ENCODE measurements at regions not wholly inside any gene's neighbourhood (a gene's known extent, or its start where the extent isn't known, plus 50 kb on each side); places are given as distances from the start of the nearest gene placed in this dataset.

DNA sequence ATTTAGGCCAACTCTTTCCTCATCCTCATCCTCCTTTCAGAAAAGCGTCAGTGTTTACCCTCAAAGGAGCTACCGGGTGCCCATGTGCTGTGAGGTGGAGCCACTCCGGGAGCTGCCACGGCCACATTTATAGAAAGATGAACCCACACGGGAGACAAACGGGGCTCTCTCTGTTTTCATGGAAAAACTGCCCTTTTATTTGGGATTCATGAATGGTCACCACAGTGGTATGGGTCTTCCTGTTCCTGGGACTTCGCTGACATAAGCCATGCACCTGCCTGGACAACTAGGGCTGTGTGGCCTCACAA, 224.2 kb downstream of the ZIC5 start:
- Mint-ChIP-seq H3K27me3 (ENCODE audit: low read depth in 3 of 3) (peaks cover 0 to 2% (median 0%) of the 10 kb centered on the region in 3 donors), H3K4me1 (peaks cover 3% of the 10 kb centered on the region), H3K27ac (no peak overlapping the region), H3K9me3 (peaks cover 0 to 3% (median 0%) of the 10 kb centered on the region in 7 donors), H3K4me3 (no peak overlapping the region), H3K36me3 (no peaks in the 10 kb centered on the region)
- Histone ChIP-seq H3K4me3 (replicated peaks in 1 of 3; ENCODE audit: low read depth in 2 of 3, low read length in 3 of 3) (no peak overlapping the region), H3K4me2 (replicated peaks; ENCODE audit: extremely low read depth, low read length, poor library complexity, severe bottlenecking) (no peak overlapping the region), H3K27ac (ENCODE audit: low read depth in 1 of 2, low read length in 2 of 2) (no peak overlapping the region), H3K27me3 (ENCODE audit: control insufficient read depth in 2 of 2, insufficient read depth in 2 of 2, low read length in 2 of 2) (no peaks in the 10 kb centered on the region), H2AFZ (ENCODE audit: insufficient read depth, low read depth, low read length, poor library complexity, severe bottlenecking) (no peak overlapping the region), H4K20me1 (ENCODE audit: insufficient read depth, low read length) (no peaks in the 10 kb centered on the region), H3K9ac (ENCODE audit: insufficient read depth, low read length, poor library complexity, severe bottlenecking) (no peak overlapping the region), H3K79me2 (ENCODE audit: insufficient read depth, low read length) (no peaks in the 10 kb centered on the region), H3K9me3 (replicated peaks in 1 of 2; ENCODE audit: control insufficient read depth in 1 of 2, insufficient read depth in 1 of 2, low read length in 2 of 2) (no peaks in the 10 kb centered on the region), H3K36me3 (replicated peaks in 1 of 2; ENCODE audit: control insufficient read depth in 1 of 2, insufficient read depth in 2 of 2, low read length in 2 of 2) (no peaks in the 10 kb centered on the region), H3K4me1 (ENCODE audit: control insufficient read depth in 1 of 2, insufficient read depth in 2 of 2, low read length in 2 of 2) (no peaks in the 10 kb centered on the region)
- WGBS (ENCODE audit: insufficient coverage) = 96% methylated on average over 7 of the region's 7 CpGs
- TF ChIP-seq, protein P1, sequence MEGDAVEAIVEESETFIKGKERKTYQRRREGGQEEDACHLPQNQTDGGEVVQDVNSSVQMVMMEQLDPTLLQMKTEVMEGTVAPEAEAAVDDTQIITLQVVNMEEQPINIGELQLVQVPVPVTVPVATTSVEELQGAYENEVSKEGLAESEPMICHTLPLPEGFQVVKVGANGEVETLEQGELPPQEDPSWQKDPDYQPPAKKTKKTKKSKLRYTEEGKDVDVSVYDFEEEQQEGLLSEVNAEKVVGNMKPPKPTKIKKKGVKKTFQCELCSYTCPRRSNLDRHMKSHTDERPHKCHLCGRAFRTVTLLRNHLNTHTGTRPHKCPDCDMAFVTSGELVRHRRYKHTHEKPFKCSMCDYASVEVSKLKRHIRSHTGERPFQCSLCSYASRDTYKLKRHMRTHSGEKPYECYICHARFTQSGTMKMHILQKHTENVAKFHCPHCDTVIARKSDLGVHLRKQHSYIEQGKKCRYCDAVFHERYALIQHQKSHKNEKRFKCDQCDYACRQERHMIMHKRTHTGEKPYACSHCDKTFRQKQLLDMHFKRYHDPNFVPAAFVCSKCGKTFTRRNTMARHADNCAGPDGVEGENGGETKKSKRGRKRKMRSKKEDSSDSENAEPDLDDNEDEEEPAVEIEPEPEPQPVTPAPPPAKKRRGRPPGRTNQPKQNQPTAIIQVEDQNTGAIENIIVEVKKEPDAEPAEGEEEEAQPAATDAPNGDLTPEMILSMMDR (IDR thresholded peaks at IDR 0.05) = no peak
- intact Hi-C loops (cut with micrococcal nuclease) = no loop called here
- no peak for DNase-seq

DNA sequence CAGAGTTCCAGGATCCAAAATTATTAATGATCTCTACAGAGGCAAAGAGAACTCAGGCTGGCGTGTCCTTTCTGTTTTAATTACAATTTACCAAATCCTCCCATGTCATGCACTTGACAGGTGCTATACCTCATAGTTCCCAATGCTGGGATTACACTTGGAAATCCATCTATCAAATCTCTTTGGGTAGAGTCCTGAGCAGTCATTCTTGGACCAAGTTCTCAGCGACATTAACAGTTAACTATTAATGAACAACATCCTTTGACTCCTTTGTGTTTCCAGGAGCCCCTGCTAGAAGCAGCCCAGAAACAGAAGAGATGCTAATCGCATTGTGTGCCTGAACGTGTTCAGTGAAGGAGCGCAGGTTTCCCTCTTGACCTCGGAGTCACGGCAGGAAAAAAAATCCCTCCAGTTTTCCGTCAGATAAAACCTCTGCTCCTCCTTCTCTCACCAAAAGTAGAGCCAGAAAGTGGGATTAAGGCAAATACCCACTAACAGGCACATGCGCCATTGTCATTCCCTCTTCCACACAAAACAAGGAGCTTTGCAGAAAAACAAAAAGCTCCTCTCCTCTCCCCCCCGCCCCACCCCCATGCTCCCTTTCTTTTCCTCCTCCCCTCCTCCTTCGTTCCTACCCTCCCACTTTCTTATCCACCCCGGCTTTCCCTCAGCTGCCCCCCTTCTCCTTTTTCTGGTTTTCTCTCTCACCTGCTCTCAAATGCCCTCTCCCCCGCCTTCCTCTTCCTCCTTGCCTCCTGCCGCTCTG, 224.7 kb downstream of the ZIC5 start:
- H3K4me3 ChIP-seq (replicated peaks in 1 of 3; ENCODE audit: low read depth in 2 of 3, low read length in 3 of 3) = no peak overlapping the region
- no peak overlapping the region for H3K4me2 ChIP-seq (replicated peaks; ENCODE audit: extremely low read depth, low read length, poor library complexity, severe bottlenecking)
- no peaks in the 10 kb centered on the region for H3K4me1 ChIP-seq (ENCODE audit: control insufficient read depth in 1 of 2, insufficient read depth in 2 of 2, low read length in 2 of 2)
- no peaks in the 10 kb centered on the region for H3K36me3 Mint-ChIP-seq
- no peaks in the 10 kb centered on the region for H3K36me3 ChIP-seq (replicated peaks in 1 of 2; ENCODE audit: control insufficient read depth in 1 of 2, insufficient read depth in 2 of 2, low read length in 2 of 2)
- H3K27ac Mint-ChIP-seq = no peak overlapping the region
- no peak for DNase-seq
- no peak overlapping the region for H3K27ac ChIP-seq (ENCODE audit: low read depth in 1 of 2, low read length in 2 of 2)
- H3K79me2 ChIP-seq (ENCODE audit: insufficient read depth, low read length) = no peaks in the 10 kb centered on the region
- intact Hi-C loops (cut with micrococcal nuclease) = no loop called here
- no peak overlapping the region for H3K9ac ChIP-seq (ENCODE audit: insufficient read depth, low read length, poor library complexity, severe bottlenecking)
- peaks cover 0 to 3% (median 0%) of the 10 kb centered on the region in 7 donors for H3K9me3 Mint-ChIP-seq
- no peak overlapping the region for H3K4me3 Mint-ChIP-seq
- H2AFZ ChIP-seq (ENCODE audit: insufficient read depth, low read depth, low read length, poor library complexity, severe bottlenecking) = no peak overlapping the region
- H3K27me3 Mint-ChIP-seq (ENCODE audit: low read depth in 3 of 3) = no peaks in the 10 kb centered on the region
- H3K4me1 Mint-ChIP-seq = peaks cover 3% of the 10 kb centered on the region
- no peaks in the 10 kb centered on the region for H3K27me3 ChIP-seq (ENCODE audit: control insufficient read depth in 2 of 2, insufficient read depth in 2 of 2, low read length in 2 of 2)
- H3K9me3 ChIP-seq (replicated peaks in 1 of 2; ENCODE audit: control insufficient read depth in 1 of 2, insufficient read depth in 1 of 2, low read length in 2 of 2) = no peaks in the 10 kb centered on the region
- TF ChIP-seq, protein P1 (IDR thresholded peaks at IDR 0.05) = no peak
- no peaks in the 10 kb centered on the region for H4K20me1 ChIP-seq (ENCODE audit: insufficient read depth, low read length)
- WGBS (ENCODE audit: insufficient coverage) = 88% methylated on average over 13 of the region's 14 CpGs
